Dendritic cell treated with granulocyte-macrophage colony-stimulating factor and Interleukin-4, amounts not matched to agents 40 ng/mL and 50 ng/mL, for 4 days (primary cell): ENCODE measurements at regions not wholly inside any gene's neighbourhood (a gene's known extent, or its start where the extent isn't known, plus 50 kb on each side); places are given as distances from the start of the nearest gene placed in this dataset.

Source experiments
- H3K27ac Mint-ChIP-seq: one replicate; pipeline ENCODE4 v1.8.0; 2022; ENCODE audit warnings: mild to moderate bottlenecking, mixed read lengths
- H3K27me3 Mint-ChIP-seq: one replicate; pipeline ENCODE4 v1.8.0; 2022; ENCODE audit warnings: mild to moderate bottlenecking, mixed read lengths
- H3K36me3 Mint-ChIP-seq: one replicate; pipeline ENCODE4 v1.8.0; 2022; ENCODE audit warnings: low read depth, mixed read lengths
- H3K4me1 Mint-ChIP-seq: one replicate; pipeline ENCODE4 v1.8.0; 2022; ENCODE audit warnings: low read depth, mixed read lengths
- H3K4me3 Mint-ChIP-seq: one replicate; pipeline ENCODE4 v1.8.0; 2022; ENCODE audit warnings: mild to moderate bottlenecking, moderate library complexity, mixed read lengths
- H3K9me3 Mint-ChIP-seq: one replicate; pipeline ENCODE4 v1.8.0; 2022; ENCODE audit warnings: mixed read lengths
- intact Hi-C: fragments of 100-400 bp; cut with micrococcal nuclease; formaldehyde crosslinking; loops from one replicate; pipeline ENCODE4 v1.15.0; 2022

DNA sequence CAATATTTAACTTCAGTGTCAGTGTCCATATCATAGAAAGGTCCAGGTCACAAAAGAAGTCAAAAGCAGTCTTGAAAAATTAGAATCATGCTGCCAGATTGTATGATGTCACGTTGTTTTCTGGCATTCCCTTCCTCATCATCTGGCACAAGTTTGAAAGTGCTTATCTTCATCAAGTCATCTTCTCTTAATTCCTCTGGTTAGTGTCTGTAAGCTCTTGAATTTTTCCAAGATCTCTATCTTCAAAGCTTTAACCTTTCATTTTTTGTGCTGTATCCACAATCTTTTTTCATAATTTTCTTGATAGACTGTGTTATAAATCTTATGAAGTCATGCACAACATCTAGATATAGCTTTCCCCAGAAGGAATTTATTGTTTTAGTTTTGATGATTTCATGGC lies 682.7 kb upstream of the AADAT start:
- Mint-ChIP-seq H3K4me1 (no peaks in the 10 kb centered on the region), H3K36me3 (no peaks in the 10 kb centered on the region), H3K9me3 (peaks cover 38% of the 10 kb centered on the region), H3K27ac (no peak overlapping the region), H3K27me3 (no peaks in the 10 kb centered on the region), H3K4me3 (no peak overlapping the region)
- intact Hi-C loops: no loop called here

DNA sequence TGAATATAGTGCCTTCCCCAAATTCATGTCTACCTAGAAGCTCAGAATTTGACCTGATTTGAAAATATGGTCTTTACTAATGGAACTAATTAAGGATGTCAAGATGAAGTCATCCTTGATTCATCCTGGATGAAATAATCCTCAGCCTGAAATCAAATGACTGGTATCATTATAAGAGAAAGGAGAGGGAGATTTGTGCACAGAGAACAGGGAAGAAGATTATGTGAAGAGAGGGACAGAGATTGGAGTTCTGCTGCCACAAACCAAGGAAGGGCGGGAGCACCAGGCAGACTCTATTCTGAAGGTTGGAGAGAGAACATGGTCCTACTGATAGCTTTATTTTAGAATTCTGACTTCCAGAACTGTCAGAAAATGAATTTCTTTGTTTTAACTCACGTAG lies 680.9 kb upstream of the AADAT start:
- H3K4me3 Mint-ChIP-seq: no peak overlapping the region
- H3K4me1 Mint-ChIP-seq: no peaks in the 10 kb centered on the region
- peaks cover 20% of the 10 kb centered on the region for H3K9me3 Mint-ChIP-seq
- intact Hi-C loops: no loop called here
- no peak overlapping the region for H3K27ac Mint-ChIP-seq
- H3K27me3 Mint-ChIP-seq: no peaks in the 10 kb centered on the region
- H3K36me3 Mint-ChIP-seq: no peaks in the 10 kb centered on the region

GRCh38 chr4:170769862-170770261 lies 680.1 kb upstream of the AADAT start:
- Mint-ChIP-seq H3K27me3 (no peaks in the 10 kb centered on the region), H3K4me3 (no peak overlapping the region), H3K27ac (no peak overlapping the region), H3K36me3 (no peaks in the 10 kb centered on the region), H3K4me1 (no peaks in the 10 kb centered on the region), H3K9me3 (peaks cover 12% of the 10 kb centered on the region)
- intact Hi-C loops: no loop called here

GRCh38 chr4:170758988-170759387 lies 669.2 kb upstream of the AADAT start:
- Mint-ChIP-seq H3K27me3 (no peaks in the 10 kb centered on the region), H3K9me3 (peaks cover 41% of the 10 kb centered on the region), H3K36me3 (no peaks in the 10 kb centered on the region), H3K4me3 (no peak overlapping the region), H3K27ac (no peak overlapping the region), H3K4me1 (no peaks in the 10 kb centered on the region)
- intact Hi-C loops: no loop called here

GRCh38 chr4:170750519-170750918 lies 660.8 kb upstream of the AADAT start:
- Mint-ChIP-seq H3K9me3 (peaks cover 39% of the 10 kb centered on the region), H3K27me3 (no peaks in the 10 kb centered on the region), H3K36me3 (no peaks in the 10 kb centered on the region), H3K4me1 (no peaks in the 10 kb centered on the region), H3K27ac (no peak overlapping the region), H3K4me3 (no peak overlapping the region)
- intact Hi-C loops: no loop called here

DNA sequence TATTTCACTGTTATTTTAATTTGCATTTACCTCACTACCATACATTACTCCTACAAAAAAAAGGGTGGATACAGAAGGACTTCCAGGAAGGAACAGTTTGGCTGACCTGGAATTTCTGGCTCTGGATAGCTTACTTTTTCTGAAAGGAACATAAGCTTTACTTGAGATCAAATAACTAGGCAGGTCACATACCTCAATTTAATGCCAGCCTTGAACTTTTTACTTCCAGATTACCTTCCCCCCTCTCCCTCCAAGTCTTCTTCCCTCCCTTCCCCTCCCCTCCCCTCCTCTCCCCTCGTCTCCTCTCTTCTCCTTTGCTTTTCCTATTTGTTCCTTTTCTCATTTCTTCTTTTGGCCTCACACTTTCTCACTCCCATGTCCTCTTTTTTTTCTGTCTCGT lies 659.2 kb upstream of the AADAT start:
- H3K9me3 Mint-ChIP-seq: peaks cover 32% of the 10 kb centered on the region
- H3K4me1 Mint-ChIP-seq: no peaks in the 10 kb centered on the region
- H3K27ac Mint-ChIP-seq: no peak overlapping the region
- no peak overlapping the region for H3K4me3 Mint-ChIP-seq
- no peaks in the 10 kb centered on the region for H3K36me3 Mint-ChIP-seq
- no peaks in the 10 kb centered on the region for H3K27me3 Mint-ChIP-seq
- intact Hi-C loops: no loop called here

GRCh38 chr4:170743633-170744032 lies 653.9 kb upstream of the AADAT start:
- Mint-ChIP-seq H3K4me3 (no peak overlapping the region), H3K4me1 (no peaks in the 10 kb centered on the region), H3K9me3 (peaks cover 9% of the 10 kb centered on the region), H3K36me3 (no peaks in the 10 kb centered on the region), H3K27ac (no peak overlapping the region), H3K27me3 (no peaks in the 10 kb centered on the region)
- intact Hi-C loops: no loop called here

DNA sequence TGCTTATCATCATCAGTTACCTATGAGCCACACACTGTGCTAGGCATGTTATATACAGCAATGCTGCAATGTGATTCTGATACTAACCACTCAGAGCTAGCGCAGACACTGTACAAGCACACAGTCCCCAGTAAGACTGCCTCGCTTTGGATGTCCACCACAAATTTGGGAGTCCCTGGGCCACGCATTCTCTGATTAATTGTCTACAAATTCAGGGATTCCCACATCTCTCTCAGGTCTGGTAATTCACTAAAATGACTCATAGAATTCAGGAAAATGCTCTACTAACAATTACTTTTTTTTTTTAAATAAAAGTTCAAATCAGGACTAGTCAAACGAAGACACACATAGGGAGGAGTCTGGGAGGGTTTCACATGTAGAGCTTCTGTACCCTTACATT lies 652.1 kb upstream of the AADAT start:
- Mint-ChIP-seq H3K27ac (no peak overlapping the region), H3K9me3 (peaks cover 15% of the 10 kb centered on the region), H3K36me3 (no peaks in the 10 kb centered on the region), H3K27me3 (no peaks in the 10 kb centered on the region), H3K4me3 (no peak overlapping the region), H3K4me1 (no peaks in the 10 kb centered on the region)
- intact Hi-C loops: no loop called here

- intact Hi-C loops: no loop called here
- no peak overlapping the region for H3K27ac Mint-ChIP-seq
Observed at GRCh38 chr4:170736710-170737109, 647.0 kb upstream of the AADAT start.

GRCh38 chr4:170729897-170730296 lies 640.1 kb upstream of the AADAT start:
- H3K9me3 Mint-ChIP-seq: no peaks in the 10 kb centered on the region
- no peak overlapping the region for H3K27ac Mint-ChIP-seq
- no peaks in the 10 kb centered on the region for H3K36me3 Mint-ChIP-seq
- no peaks in the 10 kb centered on the region for H3K27me3 Mint-ChIP-seq
- no peak overlapping the region for H3K4me3 Mint-ChIP-seq
- H3K4me1 Mint-ChIP-seq: no peaks in the 10 kb centered on the region
- intact Hi-C loops: no loop called here

More at GRCh38 chr4:170736710-170737109, 647.0 kb upstream of the AADAT start:
- peaks cover 8% of the 10 kb centered on the region for H3K9me3 Mint-ChIP-seq
- no peak overlapping the region for H3K4me3 Mint-ChIP-seq
- no peaks in the 10 kb centered on the region for H3K27me3 Mint-ChIP-seq
- no peaks in the 10 kb centered on the region for H3K36me3 Mint-ChIP-seq
- H3K4me1 Mint-ChIP-seq: no peaks in the 10 kb centered on the region

DNA sequence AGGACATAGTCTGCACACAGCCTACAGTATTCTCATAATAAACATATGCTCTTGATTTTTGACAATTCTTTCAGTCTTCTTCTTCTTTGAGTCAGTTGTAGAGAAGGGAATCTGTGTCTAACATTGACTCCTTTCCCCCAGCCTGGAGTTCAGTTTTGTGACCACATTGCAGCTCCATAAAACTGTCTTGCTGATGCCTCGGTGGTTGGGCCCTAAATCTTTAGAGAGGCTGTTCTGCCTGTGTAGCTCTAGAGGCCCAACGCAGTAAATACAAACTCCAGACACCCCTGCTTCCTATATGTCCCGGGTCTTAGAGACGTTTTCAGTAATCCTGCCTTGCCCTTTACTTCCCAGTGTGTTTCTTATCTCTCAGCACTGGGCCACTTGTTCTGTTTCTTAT lies 639.5 kb upstream of the AADAT start:
- Mint-ChIP-seq H3K27me3 (no peaks in the 10 kb centered on the region), H3K27ac (no peak overlapping the region), H3K4me3 (no peak overlapping the region), H3K9me3 (no peaks in the 10 kb centered on the region), H3K36me3 (no peaks in the 10 kb centered on the region), H3K4me1 (no peaks in the 10 kb centered on the region)
- intact Hi-C loops: no loop called here

- Mint-ChIP-seq H3K4me3 (no peak overlapping the region), H3K4me1 (no peaks in the 10 kb centered on the region), H3K27me3 (no peaks in the 10 kb centered on the region), H3K9me3 (peaks cover 12% of the 10 kb centered on the region), H3K27ac (no peak overlapping the region), H3K36me3 (no peaks in the 10 kb centered on the region)
- intact Hi-C loops: no loop called here
Observed at GRCh38 chr4:170724191-170724590, 634.4 kb upstream of the AADAT start.

DNA sequence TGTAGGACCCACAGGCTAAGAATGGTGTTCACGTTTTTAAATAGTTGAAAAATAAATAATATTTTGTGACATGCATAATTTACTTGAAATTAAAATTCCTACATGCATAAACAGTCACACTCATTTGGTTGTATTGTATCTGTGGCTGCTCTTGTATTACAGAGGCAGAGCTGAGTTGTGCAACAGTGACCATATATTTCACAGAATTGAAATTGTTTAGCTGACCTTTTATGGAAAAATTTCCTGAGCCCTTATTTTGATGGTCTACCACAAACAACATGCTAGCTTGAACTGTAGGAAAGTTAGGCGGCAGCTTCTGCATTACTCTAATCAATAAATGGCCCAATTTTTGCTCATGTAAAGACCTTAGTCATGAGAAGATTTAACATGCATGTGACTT lies 633.4 kb upstream of the AADAT start:
- H3K4me1 Mint-ChIP-seq: no peaks in the 10 kb centered on the region

DNA sequence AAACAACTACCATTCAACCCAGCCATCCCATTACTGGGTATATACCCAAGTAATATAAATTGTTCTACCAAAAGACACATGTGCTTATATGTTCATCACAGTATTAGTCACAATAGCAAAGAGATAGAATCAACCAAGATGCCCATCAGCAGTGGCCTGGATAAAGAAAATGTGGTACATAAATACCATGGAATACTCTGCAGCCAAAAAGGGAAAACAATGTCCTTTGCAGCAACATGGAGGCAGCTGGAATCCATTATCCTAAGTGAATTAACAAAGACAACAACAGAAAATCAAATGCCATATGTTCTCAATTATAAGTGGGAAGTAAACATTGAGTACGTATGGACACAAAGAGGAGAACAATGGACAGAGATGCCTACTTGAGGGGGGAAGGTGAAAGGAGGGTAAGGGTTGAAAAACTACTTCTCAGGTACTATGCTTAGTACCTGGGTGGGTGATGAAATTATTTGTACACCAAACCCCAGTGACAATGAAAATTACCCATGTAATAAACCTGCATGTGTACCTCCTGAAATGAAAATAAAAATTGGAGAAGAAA lies 632.1 kb upstream of the AADAT start:
- peaks cover 12% of the 10 kb centered on the region for H3K9me3 Mint-ChIP-seq
- no peaks in the 10 kb centered on the region for H3K4me1 Mint-ChIP-seq
- no peaks in the 10 kb centered on the region for H3K36me3 Mint-ChIP-seq
- intact Hi-C loops: no loop called here
- no peak overlapping the region for H3K4me3 Mint-ChIP-seq
- H3K27ac Mint-ChIP-seq: no peak overlapping the region
- H3K27me3 Mint-ChIP-seq: no peaks in the 10 kb centered on the region

More for the DNA sequence above, 633.4 kb upstream of the AADAT start:
- Mint-ChIP-seq H3K27me3 (no peaks in the 10 kb centered on the region), H3K27ac (no peak overlapping the region), H3K4me3 (no peak overlapping the region), H3K9me3 (peaks cover 12% of the 10 kb centered on the region), H3K36me3 (no peaks in the 10 kb centered on the region)
- intact Hi-C loops: no loop called here

DNA sequence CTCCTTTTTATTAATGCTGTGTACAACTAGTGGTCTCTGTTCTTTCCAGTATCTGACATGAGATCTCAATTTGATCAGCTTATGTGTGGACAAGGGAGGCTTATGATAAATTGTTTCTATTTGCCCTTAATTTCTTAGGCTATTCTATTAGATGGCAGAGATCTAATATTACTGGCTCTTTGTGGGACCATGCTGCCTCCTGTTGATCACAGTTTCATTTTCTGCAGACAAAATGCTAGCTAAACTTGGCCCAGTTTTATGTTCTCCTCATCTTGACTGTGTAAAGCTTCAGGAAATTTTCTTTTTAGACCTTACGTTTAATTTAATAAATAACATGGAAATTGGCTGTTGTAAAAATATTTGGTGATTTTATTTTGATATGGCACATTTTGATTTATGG lies 627.1 kb upstream of the AADAT start:
- no peak overlapping the region for H3K27ac Mint-ChIP-seq
- H3K9me3 Mint-ChIP-seq: peaks cover 2% of the 10 kb centered on the region
- H3K4me1 Mint-ChIP-seq: no peaks in the 10 kb centered on the region
- intact Hi-C loops: no loop called here
- no peaks in the 10 kb centered on the region for H3K27me3 Mint-ChIP-seq
- no peaks in the 10 kb centered on the region for H3K36me3 Mint-ChIP-seq
- H3K4me3 Mint-ChIP-seq: no peak overlapping the region
